ENCODE measurements at regions not wholly inside any gene's neighbourhood (a gene's known extent, or its start where the extent isn't known, plus 50 kb on each side); places are given as distances from the start of the nearest gene placed in this dataset.

DNA sequence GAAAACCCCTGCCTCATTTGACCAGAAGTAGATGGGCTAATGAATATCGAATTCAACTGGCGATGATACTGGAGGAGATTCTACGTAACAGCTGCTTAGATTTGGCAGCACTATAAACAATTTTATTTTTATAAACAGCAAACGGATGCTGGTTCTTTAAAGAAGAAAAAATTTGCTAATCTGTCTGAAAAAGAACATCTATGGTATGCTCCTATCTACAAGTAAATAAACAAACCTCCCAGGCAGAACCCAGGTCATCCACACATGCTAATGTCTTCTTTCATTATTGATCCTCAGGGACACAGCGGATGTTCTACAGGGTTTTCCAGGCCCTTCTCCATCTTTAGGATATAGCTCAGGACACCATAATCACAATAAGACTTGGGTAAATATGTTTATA is 291.3 kb downstream of the ALDH8A1 start:
- Histone ChIP-seq H3K27me3 (ENCODE audit: insufficient read depth, low read length, poor library complexity, severe bottlenecking) (no peaks in the 10 kb centered on the region), H3K36me3 (ENCODE audit: insufficient read depth, low read length) (no peaks in the 10 kb centered on the region), H2AFZ (ENCODE audit: low read length) (no peak overlapping the region), H4K20me1 (ENCODE audit: insufficient read depth, low read length, poor library complexity, severe bottlenecking) (no peaks in the 10 kb centered on the region), H3F3A (ENCODE audit: low read depth) (no peaks in the 10 kb centered on the region), H3K79me2 (ENCODE audit: insufficient read depth, low read length) (no peaks in the 10 kb centered on the region), H3K4me1 (ENCODE audit: insufficient read depth, low read length, poor library complexity, severe bottlenecking) (no peaks in the 10 kb centered on the region), H3K9ac (ENCODE audit: low read depth, low read length, poor library complexity, severe bottlenecking) (no peak overlapping the region), H3K9me3 (ENCODE audit: insufficient read depth, low read depth, low read length) (no peaks in the 10 kb centered on the region), H3K9me2 (replicated peaks; ENCODE audit: low read depth, low read length) (no peaks in the 10 kb centered on the region), H3K4me3 (ENCODE audit: low read length, poor library complexity, severe bottlenecking) (no peak overlapping the region), H3K4me2 (ENCODE audit: low read depth, low read length, poor library complexity, severe bottlenecking) (no peak overlapping the region)
- TF ChIP-seq EZH2phosphoT487 (IDR thresholded peaks at IDR 0.05; ENCODE audit: borderline replicate concordance): no peak
- TF ChIP-seq, protein P1, sequence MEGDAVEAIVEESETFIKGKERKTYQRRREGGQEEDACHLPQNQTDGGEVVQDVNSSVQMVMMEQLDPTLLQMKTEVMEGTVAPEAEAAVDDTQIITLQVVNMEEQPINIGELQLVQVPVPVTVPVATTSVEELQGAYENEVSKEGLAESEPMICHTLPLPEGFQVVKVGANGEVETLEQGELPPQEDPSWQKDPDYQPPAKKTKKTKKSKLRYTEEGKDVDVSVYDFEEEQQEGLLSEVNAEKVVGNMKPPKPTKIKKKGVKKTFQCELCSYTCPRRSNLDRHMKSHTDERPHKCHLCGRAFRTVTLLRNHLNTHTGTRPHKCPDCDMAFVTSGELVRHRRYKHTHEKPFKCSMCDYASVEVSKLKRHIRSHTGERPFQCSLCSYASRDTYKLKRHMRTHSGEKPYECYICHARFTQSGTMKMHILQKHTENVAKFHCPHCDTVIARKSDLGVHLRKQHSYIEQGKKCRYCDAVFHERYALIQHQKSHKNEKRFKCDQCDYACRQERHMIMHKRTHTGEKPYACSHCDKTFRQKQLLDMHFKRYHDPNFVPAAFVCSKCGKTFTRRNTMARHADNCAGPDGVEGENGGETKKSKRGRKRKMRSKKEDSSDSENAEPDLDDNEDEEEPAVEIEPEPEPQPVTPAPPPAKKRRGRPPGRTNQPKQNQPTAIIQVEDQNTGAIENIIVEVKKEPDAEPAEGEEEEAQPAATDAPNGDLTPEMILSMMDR (conservative IDR thresholded peaks at IDR 0.05; ENCODE audit: low read length): no peak

DNA sequence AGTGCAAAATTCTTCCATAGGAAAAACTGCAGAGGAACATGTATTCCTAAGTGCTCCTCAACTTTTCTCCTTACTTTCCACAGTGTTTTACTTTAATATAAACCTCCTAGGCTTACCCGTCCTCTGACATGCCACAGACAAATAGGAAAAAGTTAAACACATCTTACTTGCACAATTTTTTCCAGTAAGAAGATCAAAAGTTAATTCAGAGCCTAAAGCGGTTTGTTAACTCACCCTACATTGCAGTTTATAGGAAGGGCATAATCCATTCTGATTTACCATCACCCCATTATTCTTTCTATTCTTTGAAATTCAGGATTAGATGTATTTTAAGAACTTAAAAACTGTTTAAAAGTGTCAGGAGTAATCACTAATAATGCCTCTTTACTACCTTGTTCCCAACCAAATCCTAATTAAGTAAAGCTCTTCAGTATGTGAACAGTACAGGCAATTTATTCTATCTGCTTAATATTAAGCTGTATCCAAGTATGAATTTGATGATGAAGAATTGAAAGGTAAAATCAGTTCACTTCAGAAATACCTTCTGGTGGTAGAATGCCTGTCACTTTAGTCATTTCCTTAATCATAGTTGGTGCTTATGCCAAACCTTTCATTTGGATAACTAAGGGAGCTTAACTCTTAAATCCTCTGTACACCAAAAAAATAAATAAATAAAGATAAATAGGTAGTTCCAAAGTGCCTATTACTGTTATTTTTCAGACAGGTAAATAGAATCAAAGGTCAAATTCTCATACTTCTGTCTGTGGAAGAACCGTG is 292.0 kb downstream of the ALDH8A1 start:
- no peak overlapping the region for H3K9ac ChIP-seq (ENCODE audit: low read depth, low read length, poor library complexity, severe bottlenecking)
- H2AFZ ChIP-seq (ENCODE audit: low read length): no peak overlapping the region
- no peaks in the 10 kb centered on the region for H3K9me3 ChIP-seq (ENCODE audit: insufficient read depth, low read depth, low read length)
- H4K20me1 ChIP-seq (ENCODE audit: insufficient read depth, low read length, poor library complexity, severe bottlenecking): no peaks in the 10 kb centered on the region
- TF ChIP-seq, protein P1 (conservative IDR thresholded peaks at IDR 0.05; ENCODE audit: low read length): no peak
- TF ChIP-seq EZH2phosphoT487 (IDR thresholded peaks at IDR 0.05; ENCODE audit: borderline replicate concordance): no peak
- no peak overlapping the region for H3K4me3 ChIP-seq (ENCODE audit: low read length, poor library complexity, severe bottlenecking)
- no peaks in the 10 kb centered on the region for H3K36me3 ChIP-seq (ENCODE audit: insufficient read depth, low read length)
- no peak overlapping the region for H3K4me2 ChIP-seq (ENCODE audit: low read depth, low read length, poor library complexity, severe bottlenecking)
- no peaks in the 10 kb centered on the region for H3F3A ChIP-seq (ENCODE audit: low read depth)
- no peaks in the 10 kb centered on the region for H3K4me1 ChIP-seq (ENCODE audit: insufficient read depth, low read length, poor library complexity, severe bottlenecking)
- H3K27me3 ChIP-seq (ENCODE audit: insufficient read depth, low read length, poor library complexity, severe bottlenecking): no peaks in the 10 kb centered on the region
- H3K79me2 ChIP-seq (ENCODE audit: insufficient read depth, low read length): no peaks in the 10 kb centered on the region
- no peaks in the 10 kb centered on the region for H3K9me2 ChIP-seq (replicated peaks; ENCODE audit: low read depth, low read length)

DNA sequence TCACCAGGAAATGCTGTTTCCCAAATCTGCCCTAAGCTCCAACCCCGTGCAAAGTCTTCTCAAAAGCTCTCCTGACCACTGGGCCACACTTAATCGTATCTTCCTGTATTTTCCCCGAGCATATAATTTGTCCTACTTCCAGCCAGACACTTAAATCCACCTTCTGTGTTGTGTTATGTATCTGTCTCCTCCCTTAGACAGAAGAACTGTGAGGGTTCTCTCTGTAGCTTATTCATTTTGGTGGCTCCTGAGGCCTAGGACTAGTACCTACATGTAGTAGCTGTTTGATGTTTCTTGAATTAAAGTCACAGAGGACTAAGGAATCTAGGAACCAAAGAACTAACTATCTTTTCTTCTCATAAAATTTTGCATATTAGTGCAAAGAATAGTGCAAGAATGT is 292.6 kb downstream of the ALDH8A1 start:
- H3K9me3 ChIP-seq (ENCODE audit: insufficient read depth, low read depth, low read length): no peaks in the 10 kb centered on the region
- no peaks in the 10 kb centered on the region for H3K36me3 ChIP-seq (ENCODE audit: insufficient read depth, low read length)
- H3K4me2 ChIP-seq (ENCODE audit: low read depth, low read length, poor library complexity, severe bottlenecking): no peak overlapping the region
- H3K79me2 ChIP-seq (ENCODE audit: insufficient read depth, low read length): no peaks in the 10 kb centered on the region
- H3F3A ChIP-seq (ENCODE audit: low read depth): no peaks in the 10 kb centered on the region
- no peaks in the 10 kb centered on the region for H4K20me1 ChIP-seq (ENCODE audit: insufficient read depth, low read length, poor library complexity, severe bottlenecking)
- no peak overlapping the region for H3K9ac ChIP-seq (ENCODE audit: low read depth, low read length, poor library complexity, severe bottlenecking)
- H3K27me3 ChIP-seq (ENCODE audit: insufficient read depth, low read length, poor library complexity, severe bottlenecking): no peaks in the 10 kb centered on the region
- H3K9me2 ChIP-seq (replicated peaks; ENCODE audit: low read depth, low read length): no peaks in the 10 kb centered on the region
- no peaks in the 10 kb centered on the region for H3K4me1 ChIP-seq (ENCODE audit: insufficient read depth, low read length, poor library complexity, severe bottlenecking)
- no peak overlapping the region for H3K4me3 ChIP-seq (ENCODE audit: low read length, poor library complexity, severe bottlenecking)
- TF ChIP-seq, protein P1 (conservative IDR thresholded peaks at IDR 0.05; ENCODE audit: low read length): no peak
- TF ChIP-seq EZH2phosphoT487 (IDR thresholded peaks at IDR 0.05; ENCODE audit: borderline replicate concordance): no peak
- H2AFZ ChIP-seq (ENCODE audit: low read length): no peak overlapping the region

Data from Loucy (cell line).